SU-DHL-6 (cell line): ENCODE measurements at regions not wholly inside any gene's neighbourhood (a gene's known extent, or its start where the extent isn't known, plus 50 kb on each side); places are given as distances from the start of the nearest gene placed in this dataset.
"Not testable (repeated sequence)": the region's sequence is repeated elsewhere in the genome, so short reads cannot be mapped to it uniquely, and the experiment has no call there.

Experiments
- H2AFZ ChIP-seq: fragments of 200-600 bp; sonication (generic); 2 replicates; pipeline ENCODE4 v1.6.1; 2014; ENCODE audit warnings: low read depth, mild to moderate bottlenecking, moderate library complexity, mixed read lengths, antibody characterized with exemption, low read length; ENCODE audit not compliant: severe bottlenecking
- H3F3A ChIP-seq: fragments of 200-600 bp; shearing (Covaris generic); 2 replicates; pipeline ENCODE4 v1.6.0; 2016; ENCODE audit warnings: antibody characterized with exemption, mild to moderate bottlenecking; ENCODE audit not compliant: insufficient read depth
- H3K27ac ChIP-seq: fragments of 200-600 bp; sonication (generic); 2 replicates; pipeline ENCODE4 v1.5.1; 2016; ENCODE audit warnings: low read depth, mild to moderate bottlenecking, low read length, moderate library complexity, mixed read lengths
- H3K27me3 ChIP-seq: fragments of 200-600 bp; sonication (generic), shearing (Covaris generic); 2 replicates; pipeline ENCODE4 v1.6.0; 2014; ENCODE audit warnings: mild to moderate bottlenecking, low read length
- H3K36me3 ChIP-seq: fragments of 200-600 bp; sonication (generic); 2 replicates; pipeline ENCODE4 v1.6.1; 2014; ENCODE audit warnings: mild to moderate bottlenecking, low read length, mixed read lengths
- H3K4me2 ChIP-seq: fragments of 300-600, 200-600 bp; shearing (Covaris generic), sonication (generic); 2 replicates; pipeline ENCODE4 v1.6.0; 2014; ENCODE audit warnings: low read length, low read depth, mild to moderate bottlenecking; ENCODE audit not compliant: poor library complexity, severe bottlenecking
- H3K4me3 ChIP-seq: fragments of 200-600 bp; sonication (generic); 2 replicates; pipeline ENCODE4 v1.5.1; 2014; ENCODE audit warnings: antibody characterized with exemption, low read length, mild to moderate bottlenecking, mixed read lengths; ENCODE audit not compliant: insufficient read depth, poor library complexity, severe bottlenecking
- H3K79me2 ChIP-seq: fragments of 200-600 bp; sonication (generic); 2 replicates; pipeline ENCODE4 v1.6.1; 2014; ENCODE audit warnings: mild to moderate bottlenecking, low read length, moderate library complexity; ENCODE audit not compliant: insufficient read depth
- H3K9ac ChIP-seq: fragments of 200-600 bp; sonication (generic); 2 replicates; pipeline ENCODE4 v1.7.0; 2014; ENCODE audit warnings: mild to moderate bottlenecking, low read length
- H3K9me2 ChIP-seq: fragments of 200-600 bp; sonication (generic); replicated peaks from 2 replicates; pipeline ENCODE4 v1.6.1; 2014; ENCODE audit warnings: low read length; ENCODE audit not compliant: insufficient read depth
- H3K9me3 ChIP-seq: fragments of 200-600 bp; sonication (generic); 2 replicates; pipeline ENCODE4 v1.6.1; 2014; ENCODE audit warnings: low read length, mixed read lengths; ENCODE audit not compliant: insufficient read depth
- H4K20me1 ChIP-seq: fragments of 200-600 bp; sonication (generic); 2 replicates; pipeline ENCODE4 v1.6.1; 2014; ENCODE audit warnings: low read depth, mild to moderate bottlenecking, antibody characterized with exemption, low read length, moderate library complexity, mixed read lengths
- EZH2phosphoT487 ChIP-seq: fragments of 200-600 bp; sonication (generic), shearing (Covaris generic); conservative IDR thresholded peaks from 2 replicates; pipeline ENCODE4 v1.6.1; 2018; ENCODE audit warnings: mild to moderate bottlenecking, antibody characterized with exemption, low read length, moderate library complexity, mixed read lengths
- TF ChIP-seq, protein P1 (sequence below): fragments of 200-600 bp; sonication (generic); IDR thresholded peaks from one replicate; pipeline ENCODE4 v1.5.1; 2017; ENCODE audit warnings: antibody characterized with exemption, mild to moderate bottlenecking, low read length, moderate library complexity; ENCODE audit not compliant: insufficient read depth, poor library complexity, severe bottlenecking

DNA sequence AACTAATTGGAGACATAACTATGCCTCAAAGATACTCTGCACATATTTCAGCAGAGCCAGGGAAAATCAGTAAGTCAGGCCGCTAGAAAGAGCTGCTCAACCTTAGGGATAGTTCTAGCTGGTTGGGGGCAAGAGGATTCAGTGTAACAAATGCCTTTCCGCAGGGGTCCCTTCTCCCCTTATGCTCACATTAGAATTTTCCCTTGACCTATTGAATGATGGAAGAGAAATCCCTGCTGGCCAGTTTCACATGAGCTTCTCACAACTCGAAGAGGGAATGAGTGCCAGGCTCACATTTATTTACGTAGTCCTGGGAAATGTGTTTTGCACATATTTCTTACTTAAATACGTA is 66.2 kb upstream of the USP9X start:
- Histone ChIP-seq H3K9ac (no peak overlapping the region), H3K27me3 (no peaks in the 10 kb centered on the region), H3K27ac (no peak overlapping the region), H3F3A (no peaks in the 10 kb centered on the region), H2AFZ (no peak overlapping the region), H4K20me1 (no peaks in the 10 kb centered on the region), H3K4me2 (no peak overlapping the region), H3K79me2 (no peaks in the 10 kb centered on the region), H3K9me3 (no peaks in the 10 kb centered on the region), H3K36me3 (no peaks in the 10 kb centered on the region), H3K9me2 (no peaks in the 10 kb centered on the region), H3K4me3 (no peak overlapping the region)
- TF ChIP-seq EZH2phosphoT487: no peak
- TF ChIP-seq, protein P1, sequence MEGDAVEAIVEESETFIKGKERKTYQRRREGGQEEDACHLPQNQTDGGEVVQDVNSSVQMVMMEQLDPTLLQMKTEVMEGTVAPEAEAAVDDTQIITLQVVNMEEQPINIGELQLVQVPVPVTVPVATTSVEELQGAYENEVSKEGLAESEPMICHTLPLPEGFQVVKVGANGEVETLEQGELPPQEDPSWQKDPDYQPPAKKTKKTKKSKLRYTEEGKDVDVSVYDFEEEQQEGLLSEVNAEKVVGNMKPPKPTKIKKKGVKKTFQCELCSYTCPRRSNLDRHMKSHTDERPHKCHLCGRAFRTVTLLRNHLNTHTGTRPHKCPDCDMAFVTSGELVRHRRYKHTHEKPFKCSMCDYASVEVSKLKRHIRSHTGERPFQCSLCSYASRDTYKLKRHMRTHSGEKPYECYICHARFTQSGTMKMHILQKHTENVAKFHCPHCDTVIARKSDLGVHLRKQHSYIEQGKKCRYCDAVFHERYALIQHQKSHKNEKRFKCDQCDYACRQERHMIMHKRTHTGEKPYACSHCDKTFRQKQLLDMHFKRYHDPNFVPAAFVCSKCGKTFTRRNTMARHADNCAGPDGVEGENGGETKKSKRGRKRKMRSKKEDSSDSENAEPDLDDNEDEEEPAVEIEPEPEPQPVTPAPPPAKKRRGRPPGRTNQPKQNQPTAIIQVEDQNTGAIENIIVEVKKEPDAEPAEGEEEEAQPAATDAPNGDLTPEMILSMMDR: no peak

DNA sequence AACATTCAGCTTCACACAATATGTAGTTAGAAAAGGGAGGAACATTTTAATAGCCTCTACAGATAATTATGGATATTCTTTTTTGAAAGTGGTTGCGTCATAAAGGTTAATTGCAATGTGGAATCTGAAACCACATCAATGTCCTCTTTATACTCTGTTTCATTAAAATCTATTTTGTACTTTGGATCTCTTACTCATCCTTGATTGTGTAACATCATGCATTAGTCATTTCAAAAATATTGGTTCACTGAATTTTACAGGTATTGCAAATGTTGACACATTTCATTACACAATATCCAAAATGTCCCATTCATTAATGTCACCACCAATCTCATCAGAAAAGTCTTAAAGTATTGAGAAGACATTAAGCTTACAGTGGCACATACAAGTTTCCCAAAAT is 62.7 kb upstream of the USP9X start:
- Histone ChIP-seq H3K27me3 (no peaks in the 10 kb centered on the region), H2AFZ (no peak overlapping the region), H3K27ac (no peak overlapping the region), H3K9me2 (no peaks in the 10 kb centered on the region), H3K9me3 (no peaks in the 10 kb centered on the region), H3K9ac (no peak overlapping the region), H3K4me3 (no peak overlapping the region), H3K4me2 (no peak overlapping the region), H4K20me1 (no peaks in the 10 kb centered on the region), H3K36me3 (no peaks in the 10 kb centered on the region), H3F3A (no peaks in the 10 kb centered on the region), H3K79me2 (no peaks in the 10 kb centered on the region)
- TF ChIP-seq, protein P1: no peak
- TF ChIP-seq EZH2phosphoT487: no peak

DNA sequence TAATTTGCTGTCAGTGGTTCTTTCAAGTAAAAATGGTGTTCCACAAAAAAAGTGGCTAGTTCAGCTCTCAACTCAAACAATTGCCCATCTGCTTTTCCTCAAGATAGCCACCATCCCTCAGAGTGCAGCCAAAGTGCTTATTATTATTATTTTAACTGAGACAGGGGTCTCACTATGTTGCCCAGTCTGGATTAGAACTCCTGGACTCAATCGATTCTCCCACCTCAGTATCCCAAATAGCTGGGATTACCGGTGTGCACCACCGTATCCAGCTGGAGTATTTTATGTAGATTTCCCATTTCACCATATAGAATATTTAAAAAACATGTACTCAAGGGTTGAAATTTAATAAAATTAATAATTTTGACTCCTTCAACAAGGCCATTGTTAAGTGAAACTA is 62.1 kb upstream of the USP9X start:
- Histone ChIP-seq H3K9ac (no peak overlapping the region), H2AFZ (no peak overlapping the region), H3K9me3 (no peaks in the 10 kb centered on the region), H3K79me2 (no peaks in the 10 kb centered on the region), H3K27me3 (no peaks in the 10 kb centered on the region), H3K4me2 (no peak overlapping the region), H4K20me1 (no peaks in the 10 kb centered on the region), H3K36me3 (no peaks in the 10 kb centered on the region), H3K27ac (no peak overlapping the region), H3K4me3 (no peak overlapping the region), H3F3A (no peaks in the 10 kb centered on the region), H3K9me2 (no peaks in the 10 kb centered on the region)
- TF ChIP-seq EZH2phosphoT487: no peak
- TF ChIP-seq, protein P1: no peak

DNA sequence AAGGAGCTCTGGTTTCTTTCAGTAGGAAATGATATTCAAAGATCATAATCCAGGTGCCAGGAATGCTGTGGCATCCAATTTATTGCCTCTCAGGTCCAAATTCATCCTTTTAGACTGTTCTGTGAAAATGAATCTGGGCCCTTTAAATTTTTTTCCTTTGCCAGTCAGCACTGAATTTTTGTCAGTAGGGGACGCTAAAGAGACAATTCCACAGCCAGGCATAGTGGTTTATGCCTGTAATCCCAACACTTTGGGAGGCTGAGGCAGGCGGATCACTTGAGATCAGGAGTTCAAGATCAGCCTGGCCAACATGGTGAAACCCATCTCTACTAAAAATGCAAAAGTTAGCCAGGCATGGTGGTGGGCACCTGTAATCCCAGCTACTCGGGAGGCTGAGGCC is 60.9 kb upstream of the USP9X start:
- not testable (repeated sequence) for H3K4me2 ChIP-seq, H3F3A ChIP-seq, H3K36me3 ChIP-seq, H3K4me3 ChIP-seq, H2AFZ ChIP-seq, H4K20me1 ChIP-seq, H3K9me2 ChIP-seq, H3K9ac ChIP-seq, H3K27me3 ChIP-seq, H3K79me2 ChIP-seq, H3K27ac ChIP-seq, H3K9me3 ChIP-seq
